ENCODE measurements at regions not wholly inside any gene's neighbourhood (a gene's known extent, or its start where the extent isn't known, plus 50 kb on each side); places are given as distances from the start of the nearest gene placed in this dataset.

- TF ChIP-seq ETV5 (CRISPR knock-in tag; IDR thresholded peaks at IDR 0.05; ENCODE audit: low read depth) = no peak
- TF ChIP-seq NONO (IDR thresholded peaks at IDR 0.05; ENCODE audit: low read depth in 2 of 2, low read length in 1 of 2) = no peak
- TF ChIP-seq ELF4 (CRISPR knock-in tag; IDR thresholded peaks at IDR 0.05) = no peak
- TF ChIP-seq SMAD3 (CRISPR knock-in tag; conservative IDR thresholded peaks at IDR 0.05) = no peak
These were observed 328.0 kb downstream of the BCOR start (continued) for GRCh38 chrX:39769748-39770147.

GRCh38 chrX:39771089-39771488, 326.7 kb downstream of the BCOR start:
- ATAC-seq (no peak), FAIRE-seq (no peak), DNase-seq (ENCODE audit: extremely low read depth in 1 of 4, low spot score in 3 of 4) (no peak)
- H3K9ac ChIP-seq (ENCODE audit: insufficient read depth in 1 of 2, low read depth in 2 of 2, low read length in 2 of 2) = no peak overlapping the region
- H3K9me3 ChIP-seq (replicated peaks; ENCODE audit: control insufficient read depth, insufficient read depth, low read depth, low read length) = peaks cover 3% of the 10 kb centered on the region; the same call in 1 of the 2 replicates
- no peaks in the 10 kb centered on the region for H4K20me1 ChIP-seq (replicated peaks; ENCODE audit: control insufficient read depth, insufficient read depth, low read length)
- H3K27me3 ChIP-seq (ENCODE audit: control insufficient read depth in 2 of 2, insufficient read depth in 2 of 2, low read length in 2 of 2) = no peaks in the 10 kb centered on the region
- H3K4me1 ChIP-seq (replicated peaks in 1 of 2; ENCODE audit: control insufficient read depth in 2 of 2, insufficient read depth in 2 of 2, low read length in 2 of 2) = peaks cover 6 to 18% of the 10 kb centered on the region in 2 experiments; a peak in 4 of 5 replicates
- H3K36me3 ChIP-seq (ENCODE audit: control insufficient read depth, insufficient read depth, low read length) = no peaks in the 10 kb centered on the region
- CTCF ChIA-PET (ENCODE audit: low intra/inter-chr PET ratio) = no interaction called here
- in situ Hi-C loops (cut with MboI) = no loop called here
- H2AFZ ChIP-seq (ENCODE audit: low read depth, low read length) = no peak overlapping the region
- intact Hi-C loops (cut with micrococcal nuclease) = no loop called here
- H3K79me2 ChIP-seq (ENCODE audit: control insufficient read depth, insufficient read depth, low read length) = no peaks in the 10 kb centered on the region
- WGBS (ENCODE audit: insufficient coverage, low coverage, missing lambda C conversion rate) = 45% methylated on average over 5 of the region's 5 CpGs
- H3K27ac ChIP-seq (ENCODE audit: extremely low read depth, low read depth, low read length) = no peak overlapping the region
- POLR2A ChIA-PET = no interaction called here
- no peak for TF ChIP-seq MTA1 (IDR thresholded peaks at IDR 0.05; ENCODE audit: borderline replicate concordance)
- TF ChIP-seq E2F6 (IDR thresholded peaks at IDR 0.05; ENCODE audit: borderline replicate concordance in 1 of 2, extremely low read depth in 1 of 2, insufficient read depth in 1 of 2, insufficient read length in 1 of 2, low read depth in 1 of 2, low read length in 1 of 2, poor library complexity in 1 of 2, severe bottlenecking in 1 of 2) = no peak
- peak; percentile 70 for TF ChIP-seq RBM25 (IDR thresholded peaks at IDR 0.05; ENCODE audit: low read depth, low read length, severe bottlenecking)
- TF ChIP-seq CEBPG (CRISPR knock-in tag; IDR thresholded peaks at IDR 0.05) = no peak
- TF ChIP-seq CEBPG (tag; conservative IDR thresholded peaks at IDR 0.05 in 1 of 2, IDR thresholded peaks at IDR 0.05 in 1 of 2) = no peak
- TF ChIP-seq KDM1A (IDR thresholded peaks at IDR 0.05) = peak in 1 of 2 experiments; percentile 26; a peak in 1 of 4 replicates
- no peak for TF ChIP-seq MAFF (IDR thresholded peaks at IDR 0.05; ENCODE audit: low read length)
- TF ChIP-seq BCOR (IDR thresholded peaks at IDR 0.05) = peak; percentile 48; the same call in 1 of the 2 replicates
- TF ChIP-seq NCOA4 (IDR thresholded peaks at IDR 0.05; ENCODE audit: partially characterized antibody) = no peak
- peak; percentile 60; the same call in 1 of the 2 replicates for TF ChIP-seq ADNP (tag; IDR thresholded peaks at IDR 0.05)
- no peak for TF ChIP-seq ZNF780A (CRISPR knock-in tag; IDR thresholded peaks at IDR 0.05)
- TF ChIP-seq ZNF639 (CRISPR knock-in tag; conservative IDR thresholded peaks at IDR 0.05 in 1 of 2, IDR thresholded peaks at IDR 0.05 in 1 of 2) = no peak
- H3K4me3 ChIP-seq = no peak overlapping the region
- no peak overlapping the region for H3K4me2 ChIP-seq (ENCODE audit: insufficient read depth, low read length)
- no TSS peak for BruUV-seq (replicated peaks)
- H3K9me1 ChIP-seq (ENCODE audit: control insufficient read depth, insufficient read depth, low read length) = no peaks in the 10 kb centered on the region
